GM19452 (cell line): ENCODE measurements at regions not wholly inside any gene's neighbourhood (a gene's known extent, or its start where the extent isn't known, plus 50 kb on each side); places are given as distances from the start of the nearest gene placed in this dataset.

Source experiments
- ATAC-seq: cut with Tn5 transposase; IDR thresholded peaks from one replicate; pipeline ENCODE4 v1.9.1; 2021; ENCODE audit not compliant: unreplicated experiment

DNA sequence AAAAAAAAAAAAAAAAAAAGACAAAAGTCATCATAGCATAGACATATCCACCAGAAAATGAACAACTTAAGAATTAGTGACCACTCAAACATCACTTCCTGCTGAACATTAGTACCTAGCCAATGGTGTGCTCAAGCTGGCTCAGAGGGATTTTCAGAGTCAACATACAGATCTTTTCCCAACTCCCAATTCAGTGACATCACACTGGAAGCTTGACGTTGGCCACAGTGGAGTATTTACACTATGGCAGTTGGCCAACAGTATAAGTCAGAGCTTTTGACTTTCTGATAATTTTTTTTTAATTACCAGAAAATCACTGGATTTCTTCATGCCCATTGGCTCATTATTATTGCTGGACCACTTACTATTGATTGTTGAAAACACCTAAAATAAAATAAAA lies 383.5 kb downstream of the ARHGEF28 start:
- ATAC-seq: no peak

DNA sequence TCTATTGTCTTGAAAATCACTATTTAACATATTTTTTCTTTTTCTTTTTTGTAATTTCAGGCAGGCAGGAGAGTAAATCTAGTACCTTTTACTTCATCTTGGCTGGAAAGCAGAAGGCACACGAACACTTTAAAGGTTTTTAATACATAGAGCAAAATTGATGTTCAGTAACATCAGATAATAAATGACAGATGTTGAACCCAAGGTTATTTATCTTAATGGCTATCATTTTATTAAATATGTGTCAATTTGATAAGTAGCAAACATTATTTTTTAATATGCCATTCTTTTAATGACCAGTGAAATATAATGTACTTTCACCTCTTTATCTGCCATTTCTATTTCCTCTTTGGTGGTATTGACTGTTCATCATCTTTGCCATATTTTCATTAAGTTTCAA lies 381.2 kb downstream of the ARHGEF28 start:
- ATAC-seq: no peak

DNA sequence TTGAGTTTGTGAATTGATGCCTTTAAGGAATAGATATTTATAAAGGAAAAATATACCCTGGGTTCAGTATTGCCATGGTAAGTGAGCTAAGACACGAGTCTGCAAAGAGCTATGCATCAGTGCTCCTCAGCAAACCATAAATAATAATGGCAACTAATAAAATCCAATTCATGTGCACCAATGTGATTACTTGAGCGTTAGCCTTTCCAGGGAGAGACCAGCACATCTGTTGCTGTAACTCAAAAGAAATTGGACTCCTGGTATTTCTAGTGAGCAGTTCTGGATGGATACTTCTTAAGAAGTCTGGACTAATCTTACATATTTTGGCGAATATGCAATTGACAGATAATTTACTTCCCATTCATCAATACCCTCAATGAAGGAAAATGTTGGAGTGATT lies 373.3 kb downstream of the ARHGEF28 start:
- no peak for ATAC-seq

GRCh38 chr5:73998489-73998888 lies 372.5 kb downstream of the ARHGEF28 start:
- no peak for ATAC-seq

DNA sequence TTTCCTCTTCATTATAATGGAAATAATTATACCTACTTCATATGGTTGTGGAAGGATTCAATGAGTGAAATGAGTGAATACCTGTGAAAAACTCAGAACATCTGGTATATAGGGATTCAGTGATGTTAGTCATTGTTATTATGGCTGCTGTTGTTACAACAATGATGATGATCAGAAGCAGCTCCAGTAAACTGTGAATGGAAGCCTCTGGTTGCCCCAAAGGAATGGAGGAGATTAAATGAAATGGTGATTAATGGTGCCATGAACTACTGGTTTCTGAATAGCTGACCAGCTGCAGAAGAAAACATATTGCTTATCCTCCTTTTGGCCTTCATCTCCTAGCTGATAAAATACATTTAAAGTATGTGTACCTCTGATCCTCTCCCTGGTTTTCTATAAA lies 372.0 kb downstream of the ARHGEF28 start:
- no peak for ATAC-seq

- ATAC-seq: no peak
These were observed 370.3 kb downstream of the ARHGEF28 start for GRCh38 chr5:73996151-73996755.

DNA sequence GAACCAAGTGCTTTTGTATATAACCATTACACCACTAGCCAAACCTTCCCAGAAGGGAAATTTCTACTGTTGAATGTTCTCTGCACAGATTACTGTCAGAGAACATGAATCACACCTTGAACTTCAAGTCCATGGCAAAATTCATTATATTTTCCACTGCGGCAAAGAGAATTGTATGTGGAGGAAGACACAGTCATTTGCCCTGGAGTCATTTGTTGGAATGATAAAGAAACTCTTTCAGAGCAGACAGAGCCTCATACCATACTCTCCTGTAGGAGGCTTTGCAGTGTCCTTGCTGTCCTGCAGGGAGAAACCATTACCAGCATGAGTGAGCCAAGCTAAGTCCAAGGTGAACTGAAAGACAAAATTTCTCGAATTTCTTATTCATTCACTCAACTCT lies 369.0 kb downstream of the ARHGEF28 start:
- ATAC-seq: no peak
